Islet precursor cell (in vitro differentiated cells): ENCODE measurements at regions not wholly inside any gene's neighbourhood (a gene's known extent, or its start where the extent isn't known, plus 50 kb on each side); places are given as distances from the start of the nearest gene placed in this dataset.
"Not testable (repeated sequence)": the region's sequence is repeated elsewhere in the genome, so short reads cannot be mapped to it uniquely, and the experiment has no call there.

ENCODE experiments used
- DNase-seq: peaks from one replicate; pipeline ENCODE4 v3.0.0-alpha.2; 2018

GRCh38 chr1:3992746-3993145 is 92.7 kb upstream of the C1orf174 start:
- DNase-seq: no peak

GRCh38 chr1:3993619-3994375 is 93.7 kb upstream of the C1orf174 start:
- DNase-seq: no peak

GRCh38 chr1:3995141-3995780 is 95.2 kb upstream of the C1orf174 start:
- no peak for DNase-seq

- DNase-seq: peak; percentile 78
Measured at GRCh38 chr1:3996846-3997705, 97.0 kb upstream of the C1orf174 start.

GRCh38 chr1:3998086-3998485 is 98.0 kb upstream of the C1orf174 start:
- peak; percentile 81 for DNase-seq

GRCh38 chr1:3999514-3999913 is 99.4 kb upstream of the C1orf174 start:
- not testable (repeated sequence) for DNase-seq

GRCh38 chr1:3999941-4000735 is 100.1 kb upstream of the C1orf174 start:
- DNase-seq: no peak

GRCh38 chr1:4000811-4001251 is 100.8 kb upstream of the C1orf174 start:
- no peak for DNase-seq

GRCh38 chr1:4001461-4001860 is 101.4 kb upstream of the C1orf174 start:
- no peak for DNase-seq

GRCh38 chr1:4002061-4002521 is 102.0 kb upstream of the C1orf174 start:
- no peak for DNase-seq

- DNase-seq: no peak
Measured at GRCh38 chr1:4002741-4003140, 102.7 kb upstream of the C1orf174 start.

GRCh38 chr1:4003846-4004505 is 103.9 kb upstream of the C1orf174 start:
- no peak for DNase-seq

GRCh38 chr1:4004635-4005430 is 104.8 kb upstream of the C1orf174 start:
- DNase-seq: no peak

- DNase-seq: peak; percentile 32
Measured at GRCh38 chr1:4005431-4005830, 105.4 kb upstream of the C1orf174 start.

GRCh38 chr1:4006676-4007374 is 106.8 kb upstream of the C1orf174 start:
- DNase-seq: no peak

- peak; percentile 43 for DNase-seq
Measured at GRCh38 chr1:4010284-4010683, 110.2 kb upstream of the C1orf174 start.

GRCh38 chr1:4010814-4011605 is 110.9 kb upstream of the C1orf174 start:
- DNase-seq: peak; percentile 30

- no peak for DNase-seq
Measured at GRCh38 chr1:4016351-4017130, 116.5 kb upstream of the C1orf174 start.
